ENCODE measurements at regions not wholly inside any gene's neighbourhood (a gene's known extent, or its start where the extent isn't known, plus 50 kb on each side); places are given as distances from the start of the nearest gene placed in this dataset.
A peak's percentile ranks its signal among the peaks of the same experiment; 100 is the strongest.

- Histone ChIP-seq H3K4me3 (ENCODE audit: low read depth, low read length) (no peak overlapping the region), H3K36me3 (ENCODE audit: control insufficient read depth, insufficient read depth, low read length) (no peaks in the 10 kb centered on the region), H3K27me3 (ENCODE audit: control insufficient read depth, insufficient read depth, low read length) (peaks cover 22% of the 10 kb centered on the region)
- no peak for DNase-seq (ENCODE audit: low read depth)
- TF ChIP-seq CTCF (IDR thresholded peaks at IDR 0.05; ENCODE audit: insufficient read depth, low read length, poor library complexity, severe bottlenecking): no peak
These were observed 144.3 kb upstream of the ZMIZ1 start for GRCh38 chr10:78924319-78925003.

- TF ChIP-seq CTCF (IDR thresholded peaks at IDR 0.05; ENCODE audit: insufficient read depth, low read length, poor library complexity, severe bottlenecking): no peak
- DNase-seq (ENCODE audit: low read depth): no peak
- H3K4me3 ChIP-seq (ENCODE audit: low read depth, low read length): no peak overlapping the region
These were observed 143.5 kb upstream of the ZMIZ1 start for GRCh38 chr10:78925275-78925674.

GRCh38 chr10:78925800-78926319, 142.9 kb upstream of the ZMIZ1 start:
- Histone ChIP-seq H3K27me3 (ENCODE audit: control insufficient read depth, insufficient read depth, low read length) (peaks cover 12% of the 10 kb centered on the region), H3K4me3 (ENCODE audit: low read depth, low read length) (no peak overlapping the region), H3K36me3 (ENCODE audit: control insufficient read depth, insufficient read depth, low read length) (no peaks in the 10 kb centered on the region)
- peak; percentile 76 for DNase-seq (ENCODE audit: low read depth)
- TF ChIP-seq CTCF (IDR thresholded peaks at IDR 0.05; ENCODE audit: insufficient read depth, low read length, poor library complexity, severe bottlenecking): no peak

More at GRCh38 chr10:78925275-78925674, 143.5 kb upstream of the ZMIZ1 start:
- Histone ChIP-seq H3K27me3 (ENCODE audit: control insufficient read depth, insufficient read depth, low read length) (peaks cover 17% of the 10 kb centered on the region), H3K36me3 (ENCODE audit: control insufficient read depth, insufficient read depth, low read length) (no peaks in the 10 kb centered on the region)

- DNase-seq (ENCODE audit: low read depth): no peak
- no peak for TF ChIP-seq CTCF (IDR thresholded peaks at IDR 0.05; ENCODE audit: insufficient read depth, low read length, poor library complexity, severe bottlenecking)
- Histone ChIP-seq H3K27me3 (ENCODE audit: control insufficient read depth, insufficient read depth, low read length) (peaks cover 6% of the 10 kb centered on the region), H3K4me3 (ENCODE audit: low read depth, low read length) (no peak overlapping the region), H3K36me3 (ENCODE audit: control insufficient read depth, insufficient read depth, low read length) (no peaks in the 10 kb centered on the region)
These were observed 141.3 kb upstream of the ZMIZ1 start for GRCh38 chr10:78927257-78927995.

- Histone ChIP-seq H3K27me3 (ENCODE audit: control insufficient read depth, insufficient read depth, low read length) (peaks cover 2% of the 10 kb centered on the region), H3K36me3 (ENCODE audit: control insufficient read depth, insufficient read depth, low read length) (no peaks in the 10 kb centered on the region), H3K4me3 (ENCODE audit: low read depth, low read length) (no peak overlapping the region)
- no peak for DNase-seq (ENCODE audit: low read depth)
- TF ChIP-seq CTCF (IDR thresholded peaks at IDR 0.05; ENCODE audit: insufficient read depth, low read length, poor library complexity, severe bottlenecking): no peak
These were observed 140.4 kb upstream of the ZMIZ1 start for GRCh38 chr10:78928330-78928729.
